Calu3 (cell line): ENCODE measurements at regions not wholly inside any gene's neighbourhood (a gene's known extent, or its start where the extent isn't known, plus 50 kb on each side); places are given as distances from the start of the nearest gene placed in this dataset.

Source experiments
- BruUV-seq: library from RNA; stranded (reverse); fragments of 400-500 nt; replicated peaks from 2 replicates; lab custom pipeline; 2021; lab: Mats Ljungman, UMichigan
- CTCF ChIA-PET: fragments of 300-600 bp; sonication (Branson Sonifier 250); formaldehyde crosslinking; loops from one replicate; lab custom pipeline; 2022; ENCODE audit warnings: antibody characterized with exemption; lab: Charles Lee
- DNase-seq: peaks from one replicate; pipeline ENCODE4 v3.0.0; 2022
- H3K27ac Mint-ChIP-seq: one replicate; pipeline ENCODE4 v1.8.0; 2022; ENCODE audit warnings: mixed read lengths; ENCODE audit not compliant: unreplicated experiment
- H3K27me3 Mint-ChIP-seq: one replicate; pipeline ENCODE4 v1.8.0; 2022; ENCODE audit warnings: mixed read lengths; ENCODE audit not compliant: unreplicated experiment
- H3K36me3 Mint-ChIP-seq: one replicate; pipeline ENCODE4 v1.8.0; 2022; ENCODE audit warnings: mild to moderate bottlenecking, moderate library complexity, mixed read lengths; ENCODE audit not compliant: insufficient read depth, unreplicated experiment
- H3K4me1 Mint-ChIP-seq: one replicate; pipeline ENCODE4 v1.8.0; 2022; ENCODE audit warnings: mild to moderate bottlenecking, low read depth, mixed read lengths; ENCODE audit not compliant: unreplicated experiment
- H3K4me3 Mint-ChIP-seq: one replicate; pipeline ENCODE4 v1.8.0; 2022; ENCODE audit warnings: mild to moderate bottlenecking, low read depth, moderate library complexity, mixed read lengths; ENCODE audit not compliant: unreplicated experiment
- H3K9me3 Mint-ChIP-seq: one replicate; pipeline ENCODE4 v1.8.0; 2022; ENCODE audit warnings: low read depth, mixed read lengths; ENCODE audit not compliant: unreplicated experiment
- intact Hi-C: fragments of 100-400 bp; cut with micrococcal nuclease; formaldehyde crosslinking; loops from one replicate; pipeline ENCODE4 v1.10.0; 2022; ENCODE audit not compliant: unreplicated experiment
- TF ChIP-seq, protein P1 (sequence below): fragments of 200-600 bp; IDR thresholded peaks from one replicate; pipeline ENCODE4 v1.8.0; 2022; ENCODE audit warnings: antibody characterized with exemption; ENCODE audit not compliant: unreplicated experiment

- CTCF ChIA-PET = no interaction called here
- H3K4me3 Mint-ChIP-seq = no peak overlapping the region
- intact Hi-C loops = no loop called here
- H3K4me1 Mint-ChIP-seq = no peaks in the 10 kb centered on the region
- H3K27me3 Mint-ChIP-seq = no peaks in the 10 kb centered on the region
- BruUV-seq = no TSS peak
- TF ChIP-seq, protein P1, sequence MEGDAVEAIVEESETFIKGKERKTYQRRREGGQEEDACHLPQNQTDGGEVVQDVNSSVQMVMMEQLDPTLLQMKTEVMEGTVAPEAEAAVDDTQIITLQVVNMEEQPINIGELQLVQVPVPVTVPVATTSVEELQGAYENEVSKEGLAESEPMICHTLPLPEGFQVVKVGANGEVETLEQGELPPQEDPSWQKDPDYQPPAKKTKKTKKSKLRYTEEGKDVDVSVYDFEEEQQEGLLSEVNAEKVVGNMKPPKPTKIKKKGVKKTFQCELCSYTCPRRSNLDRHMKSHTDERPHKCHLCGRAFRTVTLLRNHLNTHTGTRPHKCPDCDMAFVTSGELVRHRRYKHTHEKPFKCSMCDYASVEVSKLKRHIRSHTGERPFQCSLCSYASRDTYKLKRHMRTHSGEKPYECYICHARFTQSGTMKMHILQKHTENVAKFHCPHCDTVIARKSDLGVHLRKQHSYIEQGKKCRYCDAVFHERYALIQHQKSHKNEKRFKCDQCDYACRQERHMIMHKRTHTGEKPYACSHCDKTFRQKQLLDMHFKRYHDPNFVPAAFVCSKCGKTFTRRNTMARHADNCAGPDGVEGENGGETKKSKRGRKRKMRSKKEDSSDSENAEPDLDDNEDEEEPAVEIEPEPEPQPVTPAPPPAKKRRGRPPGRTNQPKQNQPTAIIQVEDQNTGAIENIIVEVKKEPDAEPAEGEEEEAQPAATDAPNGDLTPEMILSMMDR = no peak
- DNase-seq = no peak
- H3K9me3 Mint-ChIP-seq = peaks cover 50% of the 10 kb centered on the region
- no peaks in the 10 kb centered on the region for H3K36me3 Mint-ChIP-seq
- no peak overlapping the region for H3K27ac Mint-ChIP-seq
Observed at GRCh38 chr13:18996627-18997051, 185.0 kb downstream of the TUBA3C start.

GRCh38 chr13:18996221-18996620 lies 185.4 kb downstream of the TUBA3C start:
- CTCF ChIA-PET = no interaction called here
- Mint-ChIP-seq H3K27ac (no peak overlapping the region), H3K27me3 (no peaks in the 10 kb centered on the region), H3K36me3 (no peaks in the 10 kb centered on the region), H3K9me3 (peaks cover 54% of the 10 kb centered on the region), H3K4me1 (no peaks in the 10 kb centered on the region), H3K4me3 (no peak overlapping the region)
- TF ChIP-seq, protein P1 = no peak
- intact Hi-C loops = no loop called here
- no peak for DNase-seq
- BruUV-seq = no TSS peak

GRCh38 chr13:18995259-18995873 lies 186.3 kb downstream of the TUBA3C start:
- H3K9me3 Mint-ChIP-seq = peaks cover 55% of the 10 kb centered on the region
- H3K4me3 Mint-ChIP-seq = no peak overlapping the region
- no peak for DNase-seq
- BruUV-seq = no TSS peak
- no peaks in the 10 kb centered on the region for H3K4me1 Mint-ChIP-seq
- H3K36me3 Mint-ChIP-seq = no peaks in the 10 kb centered on the region
- intact Hi-C loops = no loop called here
- no peaks in the 10 kb centered on the region for H3K27me3 Mint-ChIP-seq
- TF ChIP-seq, protein P1 = no peak
- CTCF ChIA-PET = no interaction called here
- no peak overlapping the region for H3K27ac Mint-ChIP-seq

- no TSS peak for BruUV-seq
- Mint-ChIP-seq H3K27ac (peak overlapping the region; percentile 13), H3K36me3 (no peaks in the 10 kb centered on the region), H3K9me3 (peaks cover 59% of the 10 kb centered on the region), H3K27me3 (no peaks in the 10 kb centered on the region), H3K4me1 (no peaks in the 10 kb centered on the region), H3K4me3 (no peak overlapping the region)
- TF ChIP-seq, protein P1 = no peak
- CTCF ChIA-PET = no interaction called here
- no peak for DNase-seq
- intact Hi-C loops = no loop called here
Observed at GRCh38 chr13:18993884-18994660, 187.6 kb downstream of the TUBA3C start.
